HCT116 (cell line): ENCODE measurements at regions not wholly inside any gene's neighbourhood (a gene's known extent, or its start where the extent isn't known, plus 50 kb on each side); places are given as distances from the start of the nearest gene placed in this dataset.

Source experiments
- ATAC-seq: fragments of 200-7000 bp; cut with Tn5 transposase; 2 replicates; pipeline ENCODE4 v1.9.1; 2020; ENCODE audit warnings: mild to moderate bottlenecking, moderate library complexity
- BruUV-seq: library from RNA; stranded (reverse); fragments of 400-500 nt; replicated peaks from 2 replicates; lab custom pipeline; 2021; lab: Mats Ljungman, UMichigan
- CTCF ChIA-PET: fragments of 300-600 bp; sonication (Branson Sonifier 250); formaldehyde crosslinking; loops from one replicate; lab custom pipeline; 2021; ENCODE audit warnings: antibody characterized with exemption; lab: Charles Lee
- POLR2A ChIA-PET: fragments of 300-600, 350-600 bp; sonication (Branson Sonifier 250); formaldehyde crosslinking; loops from one replicate; lab custom pipeline; 2021; ENCODE audit warnings: antibody characterized with exemption; lab: Charles Lee
- RAD21 ChIA-PET, 2 experiments: fragments of 300-600 bp; sonication (Branson Sonifier 250); formaldehyde crosslinking; loops; one replicate each; lab custom pipeline; 2023; ENCODE audit warnings: low total read pairs in 2 of 2; ENCODE audit not compliant: uncharacterized antibody in 2 of 2, unreplicated experiment in 2 of 2, low non-redundant PET in 1 of 2; lab: Charles Lee
- DNase-seq: peaks from one replicate; pipeline ENCODE4 v3.0.0-alpha.2; 2010; ENCODE audit warnings: low read depth, low spot score
- H2AFZ ChIP-seq: fragments of 200-600 bp; shearing (Covaris generic), sonication (generic); 2 replicates; pipeline ENCODE4 v1.6.1; 2017; ENCODE audit warnings: low read depth, mixed run types, mixed read lengths, antibody characterized with exemption, low read length; ENCODE audit not compliant: poor library complexity, severe bottlenecking
- H3K27ac ChIP-seq: 2 replicates; pipeline ENCODE4 v1.5.1; 2012; ENCODE audit warnings: low read depth, low read length
- H3K27me3 ChIP-seq: fragments of 200-600 bp; sonication (generic); 2 replicates; pipeline ENCODE4 v1.6.1; 2016; ENCODE audit warnings: mixed run types, low read length, mixed read lengths; ENCODE audit not compliant: insufficient read depth
- H3K36me3 ChIP-seq, 2 experiments: fragments of 200-500 bp in 1 of 2; fragments of 200-600 bp in 1 of 2; sonication (Bioruptor generic) in 1 of 2; sonication (generic) in 1 of 2; 2 replicates each; pipeline versions ENCODE4 v1.5.1 to v1.6.1; 2014 to 2016; ENCODE audit warnings: low read length in 2 of 2, inconsistent platforms in 1 of 2, mixed read lengths in 1 of 2, mixed run types in 1 of 2; ENCODE audit not compliant: insufficient read depth in 2 of 2, control insufficient read depth in 1 of 2
- H3K4me1 ChIP-seq, 2 experiments: fragments of 200-600 bp in 1 of 2; sonication (generic) in 1 of 2; 2 replicates each; pipeline versions ENCODE4 v1.5.1 to v1.6.1; 2012 to 2017; ENCODE audit warnings: low read length in 2 of 2, inconsistent platforms in 1 of 2, mild to moderate bottlenecking in 1 of 2, mixed read lengths in 1 of 2, mixed run types in 1 of 2, moderate library complexity in 1 of 2; ENCODE audit not compliant: insufficient read depth in 2 of 2, control insufficient read depth in 1 of 2
- H3K4me2 ChIP-seq: fragments of 200-600 bp; sonication (generic); 2 replicates; pipeline ENCODE4 v1.6.1; 2017; ENCODE audit warnings: mixed run types, low read length, mixed read lengths
- H3K4me3 ChIP-seq, 2 experiments: fragments of 200-600 bp in 1 of 2; sonication (generic) in 1 of 2; replicated peaks in 1 of 2; 2 replicates each; pipeline ENCODE4 v1.5.1; 2011 to 2016; ENCODE audit warnings: low read length in 2 of 2, control low read depth in 1 of 2, low read depth in 1 of 2, mild to moderate bottlenecking in 1 of 2, mixed read lengths in 1 of 2, mixed run types in 1 of 2
- H3K79me2 ChIP-seq: fragments of 200-600 bp; sonication (generic); 2 replicates; pipeline ENCODE4 v1.6.1; 2017; ENCODE audit warnings: mild to moderate bottlenecking, mixed run types, low read length, moderate library complexity, mixed read lengths; ENCODE audit not compliant: insufficient read depth
- H3K9ac ChIP-seq: fragments of 200-600 bp; sonication (generic); 2 replicates; pipeline ENCODE4 v1.6.1; 2016; ENCODE audit warnings: low read length, mixed read lengths
- H3K9me2 ChIP-seq: fragments of 200-600 bp; sonication (generic), shearing (Covaris generic); 2 replicates; pipeline ENCODE4 v1.6.1; 2017; ENCODE audit warnings: mixed run types, mild to moderate bottlenecking, moderate library complexity; ENCODE audit not compliant: insufficient read depth
- H3K9me3 ChIP-seq, 2 experiments: fragments of 200-500 bp in 1 of 2; fragments of 200-600 bp in 1 of 2; sonication (Bioruptor generic) in 1 of 2; sonication (generic) in 1 of 2; 2 replicates each; pipeline ENCODE4 v1.6.1; 2014 to 2017; ENCODE audit warnings: low read length in 2 of 2, mixed read lengths in 2 of 2, inconsistent platforms in 1 of 2, low read depth in 1 of 2, mild to moderate bottlenecking in 1 of 2, mixed run types in 1 of 2, moderate library complexity in 1 of 2; ENCODE audit not compliant: control insufficient read depth in 1 of 2, insufficient read depth in 1 of 2
- H4K20me1 ChIP-seq: fragments of 200-600 bp; sonication (generic), shearing (Covaris generic); 2 replicates; pipeline ENCODE4 v1.6.1; 2017; ENCODE audit warnings: mixed run types, mild to moderate bottlenecking, moderate library complexity; ENCODE audit not compliant: insufficient read depth
- EGR1 ChIP-seq: IDR thresholded peaks from 2 replicates; pipeline ENCODE4 v1.6.1; 2012; ENCODE audit warnings: low read depth
- ELF1 ChIP-seq: IDR thresholded peaks from 2 replicates; pipeline ENCODE4 v1.6.1; 2012; ENCODE audit warnings: low read depth, borderline replicate concordance
- EZH2 ChIP-seq: fragments of 200-600 bp; sonication (generic); IDR thresholded peaks from 2 replicates; pipeline ENCODE4 v1.6.1; 2017; ENCODE audit warnings: antibody characterized with exemption, mixed run types
- EZH2phosphoT487 ChIP-seq: fragments of 200-600 bp; IDR thresholded peaks from 2 replicates; pipeline ENCODE4 v1.6.1; 2018; ENCODE audit warnings: antibody characterized with exemption, borderline replicate concordance
- FOSL1 ChIP-seq: IDR thresholded peaks from 2 replicates; pipeline ENCODE4 v1.6.1; 2012; ENCODE audit warnings: low read depth
- POLR2AphosphoS5 ChIP-seq: IDR thresholded peaks from 2 replicates; pipeline ENCODE4 v1.6.1; 2011; ENCODE audit warnings: mild to moderate bottlenecking, low read depth, low read length, moderate library complexity
- RAD21 ChIP-seq: IDR thresholded peaks from 2 replicates; pipeline ENCODE4 v1.6.1; 2012; ENCODE audit warnings: low read depth, mild to moderate bottlenecking
- SIN3A ChIP-seq: IDR thresholded peaks from 2 replicates; pipeline ENCODE4 v1.6.1; 2012; ENCODE audit warnings: low read depth
- YY1 ChIP-seq: IDR thresholded peaks from 2 replicates; pipeline ENCODE4 v1.6.1; 2011; ENCODE audit warnings: low read length, low read depth, moderate library complexity, mild to moderate bottlenecking; ENCODE audit not compliant: insufficient replicate concordance; ENCODE audit errors: extremely low read depth
- ZFX ChIP-seq: fragments of 450-650 bp; IDR thresholded peaks from 2 replicates; pipeline ENCODE4 v1.6.1; 2017
- intact Hi-C: fragments of 100-400 bp; cut with micrococcal nuclease; formaldehyde crosslinking; loops from 2 replicates; pipeline ENCODE4 v1.10.0; 2022
- TF ChIP-seq, protein P1 (sequence below): IDR thresholded peaks from 2 replicates; pipeline ENCODE4 v1.6.1; 2012; ENCODE audit warnings: low read depth
- TF ChIP-seq, protein P2 (sequence below), 3 experiments: fragments of 200-600 bp in 1 of 3; sonication (generic) in 1 of 3; IDR thresholded peaks in 2 of 3; conservative IDR thresholded peaks in 1 of 3; 2 replicates each; pipeline ENCODE4 v1.5.1; 2012 to 2017; ENCODE audit warnings: low read depth in 2 of 3, low read length in 2 of 3, antibody characterized with exemption in 1 of 3, borderline replicate concordance in 1 of 3, control low read depth in 1 of 3, mild to moderate bottlenecking in 1 of 3, mixed read lengths in 1 of 3, mixed run types in 1 of 3, moderate library complexity in 1 of 3; ENCODE audit not compliant: insufficient read depth in 1 of 3
- TF ChIP-seq, protein P3 (sequence below): IDR thresholded peaks from 2 replicates; pipeline ENCODE4 v1.6.1; 2012

DNA sequence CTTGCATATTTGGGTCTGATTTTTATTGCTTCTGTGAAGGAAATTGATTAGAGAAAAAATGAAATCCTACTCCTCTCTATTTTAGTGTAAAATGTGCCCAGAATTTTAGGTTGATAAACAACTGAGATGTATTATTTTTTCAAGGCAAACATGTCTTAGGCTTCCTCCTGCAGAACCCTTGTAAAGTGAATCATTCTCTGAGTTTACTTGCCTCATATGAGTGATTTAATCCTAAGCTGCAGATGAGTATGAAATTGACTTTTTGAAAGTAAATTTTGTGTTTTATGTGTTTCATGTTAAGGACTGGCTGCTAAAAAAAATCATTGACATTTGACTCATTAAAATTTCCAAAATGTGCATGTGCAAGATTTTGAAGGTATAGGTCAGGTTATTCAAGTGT is 138.5 kb upstream of the PHACTR1 start:
- TF ChIP-seq POLR2AphosphoS5 (no peak), EZH2 (no peak), YY1 (no peak)

DNA sequence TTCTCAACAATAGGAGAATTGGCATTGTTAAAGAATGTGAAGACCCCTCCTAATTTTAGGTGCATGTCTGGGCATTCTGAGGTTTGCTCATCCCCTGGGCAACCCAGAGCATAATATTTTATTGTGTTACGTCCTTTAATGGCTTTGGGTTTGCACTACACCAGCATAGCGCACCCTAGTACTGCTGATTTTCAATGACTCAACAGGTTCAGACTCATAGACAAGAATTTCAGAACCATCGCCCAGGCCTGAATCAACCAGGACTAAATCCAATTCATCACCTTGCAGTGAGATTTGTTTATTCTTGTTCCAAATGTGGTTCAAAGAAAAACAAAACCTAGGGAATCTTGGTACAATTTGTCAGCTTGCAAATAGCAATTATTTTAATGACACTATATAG is 137.8 kb upstream of the PHACTR1 start:
- H3K4me2 ChIP-seq, result no peak overlapping the region

More for the DNA sequence above, 138.5 kb upstream of the PHACTR1 start:
- H3K9me2 ChIP-seq, result no peaks in the 10 kb centered on the region
- no peak for ATAC-seq
- intact Hi-C loops, result no loop called here
- no peaks in the 10 kb centered on the region for H3K9me3 ChIP-seq
- no TSS peak for BruUV-seq
- no peak overlapping the region for H3K27ac ChIP-seq
- H3K27me3 ChIP-seq, result no peaks in the 10 kb centered on the region
- CTCF ChIA-PET, result no interaction called here
- H3K36me3 ChIP-seq, result no peaks in the 10 kb centered on the region
- peaks cover 4 to 12% of the 10 kb centered on the region in 2 experiments; a peak in 3 of 4 replicates for H3K4me1 ChIP-seq
- H2AFZ ChIP-seq, result no peak overlapping the region
- H3K9ac ChIP-seq, result no peak overlapping the region
- H4K20me1 ChIP-seq, result no peaks in the 10 kb centered on the region
- no peak overlapping the region for H3K4me3 ChIP-seq
- DNase-seq, result no peak
- POLR2A ChIA-PET, result no interaction called here
- H3K4me2 ChIP-seq, result no peak overlapping the region
- RAD21 ChIA-PET, result no interaction called here
- no peaks in the 10 kb centered on the region for H3K79me2 ChIP-seq

More for the DNA sequence above, 137.8 kb upstream of the PHACTR1 start:
- TF ChIP-seq EZH2phosphoT487 (no peak), EGR1 (no peak), YY1 (no peak), FOSL1 (no peak), SIN3A (no peak), POLR2AphosphoS5 (no peak), ELF1 (no peak), ZFX (no peak), RAD21 (no peak)
- TF ChIP-seq, protein P1, sequence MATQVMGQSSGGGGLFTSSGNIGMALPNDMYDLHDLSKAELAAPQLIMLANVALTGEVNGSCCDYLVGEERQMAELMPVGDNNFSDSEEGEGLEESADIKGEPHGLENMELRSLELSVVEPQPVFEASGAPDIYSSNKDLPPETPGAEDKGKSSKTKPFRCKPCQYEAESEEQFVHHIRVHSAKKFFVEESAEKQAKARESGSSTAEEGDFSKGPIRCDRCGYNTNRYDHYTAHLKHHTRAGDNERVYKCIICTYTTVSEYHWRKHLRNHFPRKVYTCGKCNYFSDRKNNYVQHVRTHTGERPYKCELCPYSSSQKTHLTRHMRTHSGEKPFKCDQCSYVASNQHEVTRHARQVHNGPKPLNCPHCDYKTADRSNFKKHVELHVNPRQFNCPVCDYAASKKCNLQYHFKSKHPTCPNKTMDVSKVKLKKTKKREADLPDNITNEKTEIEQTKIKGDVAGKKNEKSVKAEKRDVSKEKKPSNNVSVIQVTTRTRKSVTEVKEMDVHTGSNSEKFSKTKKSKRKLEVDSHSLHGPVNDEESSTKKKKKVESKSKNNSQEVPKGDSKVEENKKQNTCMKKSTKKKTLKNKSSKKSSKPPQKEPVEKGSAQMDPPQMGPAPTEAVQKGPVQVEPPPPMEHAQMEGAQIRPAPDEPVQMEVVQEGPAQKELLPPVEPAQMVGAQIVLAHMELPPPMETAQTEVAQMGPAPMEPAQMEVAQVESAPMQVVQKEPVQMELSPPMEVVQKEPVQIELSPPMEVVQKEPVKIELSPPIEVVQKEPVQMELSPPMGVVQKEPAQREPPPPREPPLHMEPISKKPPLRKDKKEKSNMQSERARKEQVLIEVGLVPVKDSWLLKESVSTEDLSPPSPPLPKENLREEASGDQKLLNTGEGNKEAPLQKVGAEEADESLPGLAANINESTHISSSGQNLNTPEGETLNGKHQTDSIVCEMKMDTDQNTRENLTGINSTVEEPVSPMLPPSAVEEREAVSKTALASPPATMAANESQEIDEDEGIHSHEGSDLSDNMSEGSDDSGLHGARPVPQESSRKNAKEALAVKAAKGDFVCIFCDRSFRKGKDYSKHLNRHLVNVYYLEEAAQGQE, result no peak
- TF ChIP-seq, protein P2, sequence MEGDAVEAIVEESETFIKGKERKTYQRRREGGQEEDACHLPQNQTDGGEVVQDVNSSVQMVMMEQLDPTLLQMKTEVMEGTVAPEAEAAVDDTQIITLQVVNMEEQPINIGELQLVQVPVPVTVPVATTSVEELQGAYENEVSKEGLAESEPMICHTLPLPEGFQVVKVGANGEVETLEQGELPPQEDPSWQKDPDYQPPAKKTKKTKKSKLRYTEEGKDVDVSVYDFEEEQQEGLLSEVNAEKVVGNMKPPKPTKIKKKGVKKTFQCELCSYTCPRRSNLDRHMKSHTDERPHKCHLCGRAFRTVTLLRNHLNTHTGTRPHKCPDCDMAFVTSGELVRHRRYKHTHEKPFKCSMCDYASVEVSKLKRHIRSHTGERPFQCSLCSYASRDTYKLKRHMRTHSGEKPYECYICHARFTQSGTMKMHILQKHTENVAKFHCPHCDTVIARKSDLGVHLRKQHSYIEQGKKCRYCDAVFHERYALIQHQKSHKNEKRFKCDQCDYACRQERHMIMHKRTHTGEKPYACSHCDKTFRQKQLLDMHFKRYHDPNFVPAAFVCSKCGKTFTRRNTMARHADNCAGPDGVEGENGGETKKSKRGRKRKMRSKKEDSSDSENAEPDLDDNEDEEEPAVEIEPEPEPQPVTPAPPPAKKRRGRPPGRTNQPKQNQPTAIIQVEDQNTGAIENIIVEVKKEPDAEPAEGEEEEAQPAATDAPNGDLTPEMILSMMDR (IDR thresholded peaks at IDR 0.05 in 2 of 3, conservative IDR thresholded peaks at IDR 0.05 in 1 of 3; ENCODE audit: borderline replicate concordance in 1 of 3, insufficient read depth in 1 of 3, low read depth in 2 of 3, low read length in 2 of 3), result no peak
- TF ChIP-seq, protein P3, sequence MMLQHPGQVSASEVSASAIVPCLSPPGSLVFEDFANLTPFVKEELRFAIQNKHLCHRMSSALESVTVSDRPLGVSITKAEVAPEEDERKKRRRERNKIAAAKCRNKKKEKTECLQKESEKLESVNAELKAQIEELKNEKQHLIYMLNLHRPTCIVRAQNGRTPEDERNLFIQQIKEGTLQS, result no peak
- H3K27ac ChIP-seq, result no peak overlapping the region
- intact Hi-C loops, result no loop called here
- DNase-seq (no peak), ATAC-seq (no peak)
- H3K36me3 ChIP-seq, result no peaks in the 10 kb centered on the region
- no peaks in the 10 kb centered on the region for H3K9me3 ChIP-seq
- RAD21 ChIA-PET, result no interaction called here
- no peaks in the 10 kb centered on the region for H4K20me1 ChIP-seq
- H3K4me3 ChIP-seq, result no peak overlapping the region
- H3K9ac ChIP-seq, result no peak overlapping the region
- no peaks in the 10 kb centered on the region for H3K79me2 ChIP-seq
- no peaks in the 10 kb centered on the region for H3K27me3 ChIP-seq
- POLR2A ChIA-PET, result no interaction called here
- no peaks in the 10 kb centered on the region for H3K9me2 ChIP-seq
- no peak overlapping the region for H2AFZ ChIP-seq
- CTCF ChIA-PET, result no interaction called here
- BruUV-seq, result no TSS peak
- peaks cover 0 to 7% of the 10 kb centered on the region in 2 experiments; a peak in 1 of 4 replicates for H3K4me1 ChIP-seq
